WTC11 (cell line): ENCODE measurements at regions not wholly inside any gene's neighbourhood (a gene's known extent, or its start where the extent isn't known, plus 50 kb on each side); places are given as distances from the start of the nearest gene placed in this dataset.

Experiments
- ATAC-seq: fragments of 200-7000 bp; cut with Tn5 transposase; 2 replicates; pipeline ENCODE4 v1.10.0; 2021; ENCODE audit warnings: mild to moderate bottlenecking, moderate library complexity
- CTCF ChIA-PET: fragments of 300-600 bp; sonication (Branson Sonifier 250); formaldehyde crosslinking; loops from one replicate; lab custom pipeline; 2021; ENCODE audit warnings: antibody characterized with exemption; lab: Charles Lee
- POLR2A ChIA-PET: fragments of 350-600 bp; sonication (Branson Sonifier 250); formaldehyde crosslinking; loops from one replicate; lab custom pipeline; 2021; ENCODE audit warnings: antibody characterized with exemption; lab: Charles Lee
- DNase-seq: peaks from one replicate; pipeline ENCODE4 v3.0.0; 2021; ENCODE audit warnings: low spot score
- H3K27ac Mint-ChIP-seq: 2 replicates; pipeline ENCODE4 v1.8.0; 2021; ENCODE audit warnings: mixed read lengths
- H3K27me3 Mint-ChIP-seq: 2 replicates; pipeline ENCODE4 v1.8.0; 2021; ENCODE audit warnings: low read depth, mild to moderate bottlenecking, moderate library complexity, mixed read lengths
- H3K36me3 Mint-ChIP-seq: 2 replicates; pipeline ENCODE4 v1.8.0; 2021; ENCODE audit warnings: mixed read lengths
- H3K4me1 Mint-ChIP-seq: 2 replicates; pipeline ENCODE4 v1.8.0; 2022; ENCODE audit warnings: mixed read lengths
- H3K4me3 Mint-ChIP-seq: 2 replicates; pipeline ENCODE4 v1.8.0; 2021; ENCODE audit warnings: mild to moderate bottlenecking, moderate library complexity, mixed read lengths
- H3K9me3 Mint-ChIP-seq: 2 replicates; pipeline ENCODE4 v1.8.0; 2021; ENCODE audit warnings: mixed read lengths
- CBFB ChIP-seq: sonication (generic); formaldehyde crosslinking; IDR thresholded peaks from 2 replicates; pipeline ENCODE4 v1.8.1; 2022; ENCODE audit warnings: mild to moderate bottlenecking, low read depth, missing genetic modification reagents
- CREB1 ChIP-seq: sonication (generic); formaldehyde crosslinking; IDR thresholded peaks from 2 replicates; pipeline ENCODE4 v1.8.0; 2023; ENCODE audit warnings: mild to moderate bottlenecking, missing genetic modification reagents
- EMX1 ChIP-seq: fragments of 250-450 bp; sonication (Bioruptor Pico); IDR thresholded peaks from 2 replicates; pipeline ENCODE4 v1.8.0; 2021; ENCODE audit warnings: mild to moderate bottlenecking
- ETV6 ChIP-seq: sonication (generic); formaldehyde crosslinking; IDR thresholded peaks from 2 replicates; pipeline ENCODE4 v1.8.1; 2022; ENCODE audit warnings: mild to moderate bottlenecking, missing genetic modification reagents
- IRF2 ChIP-seq: sonication (generic); formaldehyde crosslinking; IDR thresholded peaks from 2 replicates; pipeline ENCODE4 v1.8.0; 2022; ENCODE audit warnings: low read depth, missing genetic modification reagents, borderline replicate concordance
- KAT7 ChIP-seq: sonication (generic); formaldehyde crosslinking; IDR thresholded peaks from 2 replicates; pipeline ENCODE4 v1.8.1; 2023; ENCODE audit warnings: missing genetic modification reagents, mild to moderate bottlenecking, borderline replicate concordance
- MXD4 ChIP-seq: fragments of 250-450 bp; sonication (Bioruptor Pico); IDR thresholded peaks from 2 replicates; pipeline ENCODE4 v1.8.0; 2021; ENCODE audit warnings: mild to moderate bottlenecking, moderate library complexity, borderline replicate concordance
- NFE2L1 ChIP-seq: sonication (generic); formaldehyde crosslinking; IDR thresholded peaks from 2 replicates; pipeline ENCODE4 v1.8.1; 2023; ENCODE audit warnings: missing genetic modification reagents
- NR3C1 ChIP-seq: sonication (generic); formaldehyde crosslinking; conservative IDR thresholded peaks from 2 replicates; pipeline ENCODE4 v1.8.1; 2023; ENCODE audit warnings: low read depth, mild to moderate bottlenecking, missing genetic modification reagents
- PRRX2 ChIP-seq: fragments of 250-450 bp; sonication (Bioruptor Pico); IDR thresholded peaks from 2 replicates; pipeline ENCODE4 v1.8.0; 2021; ENCODE audit warnings: mild to moderate bottlenecking
- RORB ChIP-seq: fragments of 250-450 bp; sonication (Bioruptor Pico); IDR thresholded peaks from 2 replicates; pipeline ENCODE4 v1.9.0; 2021; ENCODE audit warnings: mild to moderate bottlenecking
- ZNF121 ChIP-seq: sonication (generic); formaldehyde crosslinking; IDR thresholded peaks from 2 replicates; pipeline ENCODE4 v1.8.0; 2023; ENCODE audit warnings: missing genetic modification reagents
- ZNF416 ChIP-seq: fragments of 250-450 bp; sonication (Bioruptor Pico); IDR thresholded peaks from 2 replicates; pipeline ENCODE4 v1.9.0; 2021; ENCODE audit warnings: mild to moderate bottlenecking, inconsistent platforms
- ZNF423 ChIP-seq: fragments of 250-450 bp; sonication (Bioruptor Pico); IDR thresholded peaks from 2 replicates; pipeline ENCODE4 v2.1.2; 2022; ENCODE audit warnings: mild to moderate bottlenecking, moderate library complexity
- TF ChIP-seq, protein P1 (sequence below): fragments of 250-450 bp; sonication (Bioruptor Pico); IDR thresholded peaks from 2 replicates; pipeline ENCODE4 v1.9.0; 2021; ENCODE audit warnings: mild to moderate bottlenecking
- TF ChIP-seq, protein P2 (sequence below): sonication (generic); formaldehyde crosslinking; IDR thresholded peaks from 2 replicates; pipeline ENCODE4 v1.8.0; 2022; ENCODE audit warnings: mild to moderate bottlenecking, missing genetic modification reagents
- TF ChIP-seq, protein P3 (sequence below): sonication (generic); formaldehyde crosslinking; IDR thresholded peaks from 2 replicates; pipeline ENCODE4 v1.8.0; 2022; ENCODE audit warnings: mild to moderate bottlenecking, missing genetic modification reagents
- TF ChIP-seq, protein P4 (sequence below): sonication (generic); formaldehyde crosslinking; IDR thresholded peaks from 2 replicates; pipeline ENCODE4 v1.8.0; 2022; ENCODE audit warnings: mild to moderate bottlenecking, missing genetic modification reagents

DNA sequence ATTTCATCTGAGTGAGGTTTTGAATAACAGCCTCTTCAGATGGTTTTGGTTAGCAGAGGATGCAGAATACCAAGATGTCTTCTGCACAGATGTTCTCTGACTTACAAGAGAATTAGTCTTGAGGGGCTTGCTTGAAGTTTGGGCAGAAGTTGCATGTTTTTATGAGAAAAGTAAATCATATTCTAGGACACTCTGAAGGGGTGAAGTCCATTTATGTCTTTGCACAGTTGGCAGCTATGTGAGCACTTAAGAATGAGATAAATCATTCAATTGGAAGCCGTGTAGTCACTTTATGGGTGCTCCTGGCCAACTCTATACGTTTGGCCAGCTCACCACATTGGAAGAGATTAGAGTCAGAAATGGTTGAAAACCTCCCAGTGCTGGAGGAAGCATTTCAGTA lies 252.7 kb upstream of the KCNIP4 start:
- H3K4me1 Mint-ChIP-seq, result no peaks in the 10 kb centered on the region
- DNase-seq (no peak), ATAC-seq (no peak)
- ChIA-PET CTCF (no interaction called here), POLR2A (no interaction called here)
- no peak overlapping the region for H3K4me3 Mint-ChIP-seq
- H3K9me3 Mint-ChIP-seq, result peaks cover 6% of the 10 kb centered on the region
- no peak overlapping the region for H3K27ac Mint-ChIP-seq
- H3K27me3 Mint-ChIP-seq, result no peaks in the 10 kb centered on the region
- no peak for TF ChIP-seq ZNF416
- TF ChIP-seq ZNF423 (CRISPR knock-in tag), result no peak
- TF ChIP-seq, protein P1, sequence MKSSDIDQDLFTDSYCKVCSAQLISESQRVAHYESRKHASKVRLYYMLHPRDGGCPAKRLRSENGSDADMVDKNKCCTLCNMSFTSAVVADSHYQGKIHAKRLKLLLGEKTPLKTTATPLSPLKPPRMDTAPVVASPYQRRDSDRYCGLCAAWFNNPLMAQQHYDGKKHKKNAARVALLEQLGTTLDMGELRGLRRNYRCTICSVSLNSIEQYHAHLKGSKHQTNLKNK (CRISPR knock-in tag), result no peak
- TF ChIP-seq ZNF121 (CRISPR knock-in tag), result no peak
- no peak for TF ChIP-seq KAT7 (CRISPR knock-in tag)
- TF ChIP-seq RORB (CRISPR knock-in tag), result no peak
- TF ChIP-seq, protein P2, sequence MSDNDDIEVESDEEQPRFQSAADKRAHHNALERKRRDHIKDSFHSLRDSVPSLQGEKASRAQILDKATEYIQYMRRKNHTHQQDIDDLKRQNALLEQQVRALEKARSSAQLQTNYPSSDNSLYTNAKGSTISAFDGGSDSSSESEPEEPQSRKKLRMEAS (CRISPR knock-in tag), result no peak
- no peak for TF ChIP-seq CBFB (CRISPR knock-in tag)
- no peaks in the 10 kb centered on the region for H3K36me3 Mint-ChIP-seq

DNA sequence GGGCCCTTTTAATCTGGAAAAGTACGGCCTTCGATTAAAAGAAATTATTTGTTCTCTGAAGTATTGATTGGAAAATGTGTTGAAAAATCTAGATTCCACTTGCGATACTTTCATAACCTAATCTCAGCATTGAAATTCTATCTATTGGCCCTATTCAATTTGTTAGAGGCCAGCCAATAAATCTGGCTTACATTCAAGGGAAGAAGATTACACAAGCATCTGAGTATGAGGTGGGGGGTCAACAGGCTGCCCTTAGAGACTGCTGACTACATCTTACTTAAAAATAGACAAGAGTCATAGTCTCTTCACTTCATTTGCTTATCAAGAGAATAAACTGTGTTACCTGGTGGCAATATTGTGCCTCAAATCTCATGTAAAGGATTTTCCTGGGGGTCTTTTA lies 248.0 kb upstream of the KCNIP4 start:
- no peak for TF ChIP-seq CREB1 (CRISPR knock-in tag)
- no peak for TF ChIP-seq EMX1
- TF ChIP-seq ETV6 (CRISPR knock-in tag), result no peak
- no peak for TF ChIP-seq PRRX2 (CRISPR knock-in tag)
- TF ChIP-seq MXD4 (CRISPR knock-in tag), result no peak
- TF ChIP-seq NR3C1 (CRISPR knock-in tag), result no peak
- TF ChIP-seq, all 79 proteins: peak for 0

DNA sequence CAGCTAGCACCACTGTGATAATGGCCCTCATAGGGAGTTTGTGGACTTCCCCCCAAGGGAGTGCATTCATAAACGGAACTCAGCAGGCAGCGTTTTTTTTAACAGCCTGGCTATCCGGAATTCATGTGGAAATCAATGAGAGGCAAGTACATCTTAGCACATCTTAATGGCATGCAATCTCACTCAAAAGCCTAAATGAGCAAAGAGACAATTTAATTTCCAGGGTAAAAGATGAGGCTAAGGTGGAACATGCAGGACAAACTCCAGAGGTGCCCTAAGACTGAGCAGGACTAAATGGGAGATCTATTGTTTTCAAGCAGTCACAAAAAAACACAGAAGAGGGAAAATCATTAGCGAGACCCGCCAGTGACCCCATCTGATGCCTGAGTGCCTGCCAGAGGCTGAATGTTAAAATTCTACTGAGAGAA lies 243.5 kb upstream of the KCNIP4 start:
- ATAC-seq (peak; percentile 34), DNase-seq (no peak)
- peak overlapping the region; percentile 45; the same call in 1 of the 2 replicates for H3K27ac Mint-ChIP-seq
- peaks cover 43% of the 10 kb centered on the region for H3K4me1 Mint-ChIP-seq
- H3K36me3 Mint-ChIP-seq, result no peaks in the 10 kb centered on the region
- H3K4me3 Mint-ChIP-seq, result no peak overlapping the region; the same call in 1 of the 2 replicates
- peaks cover 17% of the 10 kb centered on the region for H3K9me3 Mint-ChIP-seq
- ChIA-PET POLR2A (no interaction called here), CTCF (interaction anchor here (2.2 kb wide), 1 partner anchor 45 kb away, joined by 6 read pairs; no protein-coding TSS in a partner anchor)
- TF ChIP-seq, protein P3, sequence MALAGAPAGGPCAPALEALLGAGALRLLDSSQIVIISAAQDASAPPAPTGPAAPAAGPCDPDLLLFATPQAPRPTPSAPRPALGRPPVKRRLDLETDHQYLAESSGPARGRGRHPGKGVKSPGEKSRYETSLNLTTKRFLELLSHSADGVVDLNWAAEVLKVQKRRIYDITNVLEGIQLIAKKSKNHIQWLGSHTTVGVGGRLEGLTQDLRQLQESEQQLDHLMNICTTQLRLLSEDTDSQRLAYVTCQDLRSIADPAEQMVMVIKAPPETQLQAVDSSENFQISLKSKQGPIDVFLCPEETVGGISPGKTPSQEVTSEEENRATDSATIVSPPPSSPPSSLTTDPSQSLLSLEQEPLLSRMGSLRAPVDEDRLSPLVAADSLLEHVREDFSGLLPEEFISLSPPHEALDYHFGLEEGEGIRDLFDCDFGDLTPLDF (CRISPR knock-in tag), result no peak
- TF ChIP-seq ZNF423 (CRISPR knock-in tag), result peak; percentile 89
- H3K27me3 Mint-ChIP-seq, result no peaks in the 10 kb centered on the region

More for the DNA sequence above, 248.0 kb upstream of the KCNIP4 start:
- CTCF ChIA-PET, result no interaction called here
- Mint-ChIP-seq H3K27ac (no peak overlapping the region), H3K27me3 (no peaks in the 10 kb centered on the region), H3K36me3 (no peaks in the 10 kb centered on the region), H3K9me3 (peaks cover 14% of the 10 kb centered on the region), H3K4me3 (no peak overlapping the region), H3K4me1 (peaks cover 19% of the 10 kb centered on the region)
- no peak for DNase-seq
- POLR2A ChIA-PET, result no interaction called here
- no peak for ATAC-seq

DNA sequence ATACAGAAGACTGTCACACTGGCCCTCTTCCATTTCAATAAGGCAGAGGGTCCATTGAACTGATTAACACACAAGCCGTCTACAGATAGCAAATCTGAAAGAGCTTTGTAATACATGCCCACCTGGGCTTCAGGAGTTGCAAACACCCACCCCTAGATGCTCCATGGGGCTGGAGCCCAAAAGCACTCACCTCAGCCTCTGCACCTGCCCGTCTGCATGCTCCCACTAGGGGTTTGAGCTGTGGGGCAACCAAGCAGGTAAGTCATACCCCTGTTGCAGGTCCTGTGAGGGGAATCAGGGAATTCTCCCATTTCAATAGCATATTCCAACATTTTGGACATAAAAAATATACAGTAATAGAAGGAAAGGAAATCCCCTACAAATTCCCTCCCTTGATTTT lies 243.0 kb upstream of the KCNIP4 start:
- Mint-ChIP-seq H3K27me3 (no peaks in the 10 kb centered on the region), H3K27ac (no peak overlapping the region), H3K9me3 (peaks cover 17% of the 10 kb centered on the region), H3K36me3 (no peaks in the 10 kb centered on the region), H3K4me3 (no peak overlapping the region), H3K4me1 (peaks cover 49% of the 10 kb centered on the region)
- POLR2A ChIA-PET, result no interaction called here
- DNase-seq (peak; percentile 19), ATAC-seq (peak; percentile 75)
- CTCF ChIA-PET, result interaction anchor here (2.1 kb wide), 1 partner anchor 46 kb away, joined by 8 read pairs; no protein-coding TSS in a partner anchor
- no peak for TF ChIP-seq NFE2L1 (CRISPR knock-in tag)
- TF ChIP-seq, protein P4, sequence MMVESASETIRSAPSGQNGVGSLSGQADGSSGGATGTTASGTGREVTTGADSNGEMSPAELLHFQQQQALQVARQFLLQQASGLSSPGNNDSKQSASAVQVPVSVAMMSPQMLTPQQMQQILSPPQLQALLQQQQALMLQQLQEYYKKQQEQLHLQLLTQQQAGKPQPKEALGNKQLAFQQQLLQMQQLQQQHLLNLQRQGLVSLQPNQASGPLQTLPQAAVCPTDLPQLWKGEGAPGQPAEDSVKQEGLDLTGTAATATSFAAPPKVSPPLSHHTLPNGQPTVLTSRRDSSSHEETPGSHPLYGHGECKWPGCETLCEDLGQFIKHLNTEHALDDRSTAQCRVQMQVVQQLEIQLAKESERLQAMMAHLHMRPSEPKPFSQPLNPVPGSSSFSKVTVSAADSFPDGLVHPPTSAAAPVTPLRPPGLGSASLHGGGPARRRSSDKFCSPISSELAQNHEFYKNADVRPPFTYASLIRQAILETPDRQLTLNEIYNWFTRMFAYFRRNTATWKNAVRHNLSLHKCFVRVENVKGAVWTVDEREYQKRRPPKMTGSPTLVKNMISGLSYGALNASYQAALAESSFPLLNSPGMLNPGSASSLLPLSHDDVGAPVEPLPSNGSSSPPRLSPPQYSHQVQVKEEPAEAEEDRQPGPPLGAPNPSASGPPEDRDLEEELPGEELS (CRISPR knock-in tag), result no peak
- TF ChIP-seq IRF2 (CRISPR knock-in tag), result no peak
- no peak for TF ChIP-seq ZNF416
